Activated B cell treated with CpG ODN at 0.5 μM for 24 hours (primary cell): ENCODE measurements at regions not wholly inside any gene's neighbourhood (a gene's known extent, or its start where the extent isn't known, plus 50 kb on each side); places are given as distances from the start of the nearest gene placed in this dataset.

Experiments
- ATAC-seq: fragments of 200-7000 bp; cut with Tn5 transposase; one replicate; pipeline ENCODE4 v1.10.0; 2021; ENCODE audit warnings: low read depth, mild to moderate bottlenecking, moderate library complexity
- CTCF ChIA-PET: fragments of 350-600 bp; sonication (Branson Sonifier 250); formaldehyde crosslinking; loops from one replicate; lab custom pipeline; 2021; ENCODE audit warnings: antibody characterized with exemption; lab: Charles Lee
- POLR2A ChIA-PET: fragments of 350-600 bp; sonication (Branson Sonifier 250); formaldehyde crosslinking; loops from one replicate; lab custom pipeline; 2021; ENCODE audit warnings: antibody characterized with exemption; lab: Charles Lee
- DNase-seq: peaks from one replicate; pipeline ENCODE4 v3.0.0; 2022
- H3K27ac Mint-ChIP-seq: one replicate; pipeline ENCODE4 v1.8.0; 2020; ENCODE audit warnings: mixed read lengths
- H3K27me3 Mint-ChIP-seq: one replicate; pipeline ENCODE4 v1.8.0; 2021; ENCODE audit warnings: mixed read lengths
- H3K36me3 Mint-ChIP-seq: one replicate; pipeline ENCODE4 v1.8.0; 2021; ENCODE audit warnings: low read depth, mixed read lengths
- H3K4me1 Mint-ChIP-seq: one replicate; pipeline ENCODE4 v1.8.0; 2021; ENCODE audit warnings: mixed read lengths
- H3K4me3 Mint-ChIP-seq: one replicate; pipeline ENCODE4 v1.8.0; 2020; ENCODE audit warnings: mild to moderate bottlenecking, mixed read lengths
- H3K9me3 Mint-ChIP-seq: one replicate; pipeline ENCODE4 v1.8.0; 2020; ENCODE audit warnings: mixed read lengths
- intact Hi-C: fragments of 100-400 bp; cut with micrococcal nuclease; formaldehyde crosslinking; loops from one replicate; pipeline ENCODE4 v1.15.1; 2024
- TF ChIP-seq, protein P1 (sequence below): fragments of 200-600 bp; IDR thresholded peaks from one replicate; pipeline ENCODE4 v1.8.0; 2022; ENCODE audit warnings: antibody characterized with exemption, mild to moderate bottlenecking

GRCh38 chr6:97465877-97466561, 183.0 kb upstream of the MMS22L start:
- no peak overlapping the region for H3K27ac Mint-ChIP-seq
- H3K27me3 Mint-ChIP-seq: peaks cover 2% of the 10 kb centered on the region
- POLR2A ChIA-PET: no interaction called here
- H3K36me3 Mint-ChIP-seq: no peaks in the 10 kb centered on the region
- no peaks in the 10 kb centered on the region for H3K4me1 Mint-ChIP-seq
- no peak overlapping the region for H3K4me3 Mint-ChIP-seq
- CTCF ChIA-PET: no interaction called here
- ATAC-seq (no peak), DNase-seq (no peak)
- intact Hi-C loops: no loop called here
- H3K9me3 Mint-ChIP-seq: no peaks in the 10 kb centered on the region
- TF ChIP-seq, protein P1, sequence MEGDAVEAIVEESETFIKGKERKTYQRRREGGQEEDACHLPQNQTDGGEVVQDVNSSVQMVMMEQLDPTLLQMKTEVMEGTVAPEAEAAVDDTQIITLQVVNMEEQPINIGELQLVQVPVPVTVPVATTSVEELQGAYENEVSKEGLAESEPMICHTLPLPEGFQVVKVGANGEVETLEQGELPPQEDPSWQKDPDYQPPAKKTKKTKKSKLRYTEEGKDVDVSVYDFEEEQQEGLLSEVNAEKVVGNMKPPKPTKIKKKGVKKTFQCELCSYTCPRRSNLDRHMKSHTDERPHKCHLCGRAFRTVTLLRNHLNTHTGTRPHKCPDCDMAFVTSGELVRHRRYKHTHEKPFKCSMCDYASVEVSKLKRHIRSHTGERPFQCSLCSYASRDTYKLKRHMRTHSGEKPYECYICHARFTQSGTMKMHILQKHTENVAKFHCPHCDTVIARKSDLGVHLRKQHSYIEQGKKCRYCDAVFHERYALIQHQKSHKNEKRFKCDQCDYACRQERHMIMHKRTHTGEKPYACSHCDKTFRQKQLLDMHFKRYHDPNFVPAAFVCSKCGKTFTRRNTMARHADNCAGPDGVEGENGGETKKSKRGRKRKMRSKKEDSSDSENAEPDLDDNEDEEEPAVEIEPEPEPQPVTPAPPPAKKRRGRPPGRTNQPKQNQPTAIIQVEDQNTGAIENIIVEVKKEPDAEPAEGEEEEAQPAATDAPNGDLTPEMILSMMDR: no peak

- DNase-seq: no peak
- no peaks in the 10 kb centered on the region for H3K9me3 Mint-ChIP-seq
- intact Hi-C loops: no loop called here
- no peaks in the 10 kb centered on the region for H3K27me3 Mint-ChIP-seq
- ATAC-seq: no peak
- TF ChIP-seq, protein P1: no peak
- CTCF ChIA-PET: no interaction called here
- no peak overlapping the region for H3K4me3 Mint-ChIP-seq
- H3K4me1 Mint-ChIP-seq: no peaks in the 10 kb centered on the region
- H3K36me3 Mint-ChIP-seq: no peaks in the 10 kb centered on the region
- POLR2A ChIA-PET: no interaction called here
- no peak overlapping the region for H3K27ac Mint-ChIP-seq
These were observed 186.0 kb upstream of the MMS22L start for GRCh38 chr6:97468981-97469380.

DNA sequence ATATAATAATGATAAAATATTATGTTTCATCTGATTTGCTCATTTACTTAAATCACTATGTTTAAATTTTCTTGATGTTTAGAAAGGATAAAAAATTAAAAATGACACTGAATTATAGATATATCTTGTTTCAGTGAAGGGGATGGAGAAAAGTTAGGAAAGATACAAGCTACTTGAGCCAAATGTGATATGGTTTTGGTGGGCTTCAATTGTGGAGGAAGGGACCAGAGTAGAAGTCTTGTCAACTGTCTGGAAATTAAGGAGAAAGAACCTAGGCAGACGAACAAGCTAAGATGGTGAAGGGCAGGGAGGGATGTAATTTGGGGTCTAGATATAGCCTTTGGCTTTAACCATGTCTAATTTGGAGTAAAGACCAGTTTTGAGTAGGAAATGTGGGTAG, 186.4 kb upstream of the MMS22L start:
- intact Hi-C loops: no loop called here
- CTCF ChIA-PET: no interaction called here

GRCh38 chr6:97470322-97470721, 187.3 kb upstream of the MMS22L start:
- H3K36me3 Mint-ChIP-seq: no peaks in the 10 kb centered on the region
- no peak for ATAC-seq
- H3K27ac Mint-ChIP-seq: no peak overlapping the region
- H3K9me3 Mint-ChIP-seq: no peaks in the 10 kb centered on the region
- no peaks in the 10 kb centered on the region for H3K27me3 Mint-ChIP-seq
- ChIA-PET CTCF (no interaction called here), POLR2A (no interaction called here)
- intact Hi-C loops: no loop called here
- no peak for DNase-seq
- no peaks in the 10 kb centered on the region for H3K4me1 Mint-ChIP-seq
- TF ChIP-seq, protein P1: no peak
- H3K4me3 Mint-ChIP-seq: no peak overlapping the region

More for the DNA sequence above, 186.4 kb upstream of the MMS22L start:
- no peak overlapping the region for H3K4me3 Mint-ChIP-seq
- no peaks in the 10 kb centered on the region for H3K4me1 Mint-ChIP-seq
- ATAC-seq (no peak), DNase-seq (no peak)
- H3K36me3 Mint-ChIP-seq: no peaks in the 10 kb centered on the region
- H3K27ac Mint-ChIP-seq: no peak overlapping the region
- POLR2A ChIA-PET: no interaction called here
- no peaks in the 10 kb centered on the region for H3K9me3 Mint-ChIP-seq
- TF ChIP-seq, protein P1: no peak
- no peaks in the 10 kb centered on the region for H3K27me3 Mint-ChIP-seq

GRCh38 chr6:97473979-97474378, 191.0 kb upstream of the MMS22L start:
- CTCF ChIA-PET: no interaction called here
- intact Hi-C loops: no loop called here
- DNase-seq: no peak

More at GRCh38 chr6:97473979-97474378, 191.0 kb upstream of the MMS22L start:
- H3K27ac Mint-ChIP-seq: no peak overlapping the region
- H3K4me1 Mint-ChIP-seq: no peaks in the 10 kb centered on the region
- H3K9me3 Mint-ChIP-seq: no peaks in the 10 kb centered on the region
- POLR2A ChIA-PET: no interaction called here
- TF ChIP-seq, protein P1: no peak
- H3K36me3 Mint-ChIP-seq: no peaks in the 10 kb centered on the region
- H3K27me3 Mint-ChIP-seq: no peaks in the 10 kb centered on the region
- no peak overlapping the region for H3K4me3 Mint-ChIP-seq
- ATAC-seq: no peak
